ENCODE measurements at regions not wholly inside any gene's neighbourhood (a gene's known extent, or its start where the extent isn't known, plus 50 kb on each side); places are given as distances from the start of the nearest gene placed in this dataset.
"Not testable (repeated sequence)": the region's sequence is repeated elsewhere in the genome, so short reads cannot be mapped to it uniquely, and the experiment has no call there.

DNA sequence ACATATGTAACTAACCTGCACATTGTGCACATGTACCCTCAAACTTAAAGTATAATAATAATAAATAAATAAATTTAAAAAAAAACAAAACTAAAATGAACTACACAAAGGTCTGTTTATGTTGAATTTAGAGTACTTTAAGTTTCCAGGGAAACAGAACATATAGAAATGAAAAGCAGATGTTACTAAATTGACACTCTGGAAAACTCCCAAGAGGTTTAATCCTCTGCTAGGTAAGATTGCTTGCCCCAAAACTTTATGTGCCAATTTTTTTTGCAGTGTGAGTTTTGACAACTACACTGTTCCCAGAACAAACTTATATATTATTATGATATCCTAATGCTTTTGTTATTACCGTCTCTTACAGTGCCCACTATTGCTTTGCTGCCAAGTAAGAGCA is 134.3 kb upstream of the MRPS30 start:
- intact Hi-C loops (cut with DNase I), result no loop called here
- Histone ChIP-seq H3K4me3 (no peak overlapping the region), H3K27ac (no peak overlapping the region), H3K27me3 (no peaks in the 10 kb centered on the region), H3K9ac (ENCODE audit: low read depth in 2 of 2, low read length in 2 of 2) (no peak overlapping the region), H3K4me1 (no peaks in the 10 kb centered on the region), H3K36me3 (no peaks in the 10 kb centered on the region), H3K9me3 (no peaks in the 10 kb centered on the region)
- DNase-seq, result no peak
- no peak for TF ChIP-seq CTCF (IDR thresholded peaks at IDR 0.05)

DNA sequence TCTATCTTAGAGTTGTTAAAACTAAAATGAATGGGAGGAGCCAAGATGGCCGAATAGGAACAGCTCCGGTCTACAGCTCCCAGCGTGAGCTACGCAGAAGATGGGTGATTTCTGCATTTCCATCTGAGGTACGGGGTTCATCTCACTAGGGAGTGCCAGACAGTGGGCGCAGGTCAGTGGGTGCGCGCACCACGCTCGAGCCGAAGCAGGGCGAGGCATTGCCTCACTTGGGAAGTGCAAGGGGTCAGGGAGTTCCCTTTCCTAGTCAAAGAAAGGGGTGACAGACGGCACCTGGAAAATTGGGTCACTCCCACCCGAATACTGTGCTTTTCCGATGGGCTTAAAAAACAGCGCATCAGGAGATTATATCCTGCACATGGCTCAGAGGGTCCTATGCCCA is 140.3 kb upstream of the MRPS30 start:
- intact Hi-C loops (cut with DNase I); H3K9ac ChIP-seq (ENCODE audit: low read depth in 2 of 2, low read length in 2 of 2); H3K9me3 ChIP-seq; H3K4me3 ChIP-seq; DNase-seq; H3K36me3 ChIP-seq; H3K27me3 ChIP-seq; H3K4me1 ChIP-seq; H3K27ac ChIP-seq: not testable (repeated sequence)

GRCh38 chr5:44665101-44665701 is 143.5 kb upstream of the MRPS30 start:
- Histone ChIP-seq H3K4me1 (no peaks in the 10 kb centered on the region), H3K27me3 (no peaks in the 10 kb centered on the region), H3K27ac (no peak overlapping the region), H3K36me3 (no peaks in the 10 kb centered on the region), H3K9me3 (no peaks in the 10 kb centered on the region), H3K4me3 (no peak overlapping the region), H3K9ac (ENCODE audit: low read depth in 2 of 2, low read length in 2 of 2) (no peak overlapping the region)
- intact Hi-C loops (cut with DNase I), result no loop called here
- no peak for TF ChIP-seq CTCF (IDR thresholded peaks at IDR 0.05)
- no peak for DNase-seq

- H3K9me3 ChIP-seq, result no peaks in the 10 kb centered on the region
- TF ChIP-seq CTCF (IDR thresholded peaks at IDR 0.05), result no peak
- H3K36me3 ChIP-seq, result no peaks in the 10 kb centered on the region
Measured at GRCh38 chr5:44664711-44665100, 144.0 kb upstream of the MRPS30 start.

GRCh38 chr5:44663991-44664710 is 144.6 kb upstream of the MRPS30 start:
- no peak for TF ChIP-seq CTCF (IDR thresholded peaks at IDR 0.05)
- no peaks in the 10 kb centered on the region for H3K36me3 ChIP-seq
- H3K9me3 ChIP-seq, result no peaks in the 10 kb centered on the region
- H3K4me3 ChIP-seq, result no peak overlapping the region
- H3K4me1 ChIP-seq, result no peaks in the 10 kb centered on the region
- H3K9ac ChIP-seq (ENCODE audit: low read depth in 2 of 2, low read length in 2 of 2), result no peak overlapping the region
- H3K27ac ChIP-seq, result no peak overlapping the region
- DNase-seq, result no peak
- intact Hi-C loops (cut with DNase I), result no loop called here
- no peaks in the 10 kb centered on the region for H3K27me3 ChIP-seq

More at GRCh38 chr5:44664711-44665100, 144.0 kb upstream of the MRPS30 start:
- Histone ChIP-seq H3K4me3 (no peak overlapping the region), H3K9ac (ENCODE audit: low read depth in 2 of 2, low read length in 2 of 2) (no peak overlapping the region), H3K27me3 (no peaks in the 10 kb centered on the region), H3K4me1 (no peaks in the 10 kb centered on the region), H3K27ac (no peak overlapping the region)
- no peak for DNase-seq
- intact Hi-C loops (cut with DNase I), result no loop called here

DNA sequence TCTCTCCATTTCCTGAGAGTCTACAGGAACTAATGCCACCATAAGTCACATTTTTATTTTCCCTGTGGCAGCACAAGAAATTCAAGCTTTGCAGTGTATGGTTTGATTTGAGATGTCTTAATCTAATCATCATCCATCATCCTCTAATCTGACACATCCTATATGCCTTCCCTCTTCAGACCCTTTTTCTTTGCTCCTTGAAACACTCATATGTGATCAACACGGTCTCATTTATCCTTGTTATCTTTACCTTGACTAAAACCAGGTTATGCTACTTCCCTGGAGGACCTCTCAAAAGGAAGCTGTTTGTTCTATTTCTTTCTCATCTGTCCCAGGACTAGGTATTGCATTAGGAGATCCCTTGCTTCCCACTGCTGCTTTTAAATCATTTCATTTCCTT is 146.9 kb upstream of the MRPS30 start:
- no peaks in the 10 kb centered on the region for H3K4me1 ChIP-seq
- no peak overlapping the region for H3K27ac ChIP-seq
- no peaks in the 10 kb centered on the region for H3K36me3 ChIP-seq
- H3K9ac ChIP-seq (ENCODE audit: low read depth in 2 of 2, low read length in 2 of 2), result no peak overlapping the region
- H3K27me3 ChIP-seq, result no peaks in the 10 kb centered on the region
- no peak for TF ChIP-seq CTCF (IDR thresholded peaks at IDR 0.05)
- H3K4me3 ChIP-seq, result no peak overlapping the region
- intact Hi-C loops (cut with DNase I), result no loop called here
- no peak for DNase-seq
- H3K9me3 ChIP-seq, result no peaks in the 10 kb centered on the region

Measured in colonic mucosa (tissue), 4 donors.